CD4-positive, CD25-positive, alpha-beta regulatory T cell (primary cell): ENCODE measurements at regions not wholly inside any gene's neighbourhood (a gene's known extent, or its start where the extent isn't known, plus 50 kb on each side); places are given as distances from the start of the nearest gene placed in this dataset.

Experiments
- ATAC-seq, 2 donors: fragments of 150-1000 bp; cut with Tn5 transposase; one replicate each; pipeline ENCODE4 v1.10.0; 2021; ENCODE audit warnings: low read depth in 2 of 2, moderate number of reproducible peaks in 2 of 2, moderate library complexity in 1 of 2
- DNase-seq, 3 donors: peaks; one replicate each; pipeline versions ENCODE4 v3.0.0 to v3.0.0-alpha.2; 2012 to 2022; ENCODE audit warnings: mixed read lengths in 1 of 3
- H3K27ac ChIP-seq: one replicate; pipeline ENCODE4 v1.7.0; 2013; ENCODE audit warnings: mild to moderate bottlenecking, low read length; ENCODE audit not compliant: insufficient read depth, poor library complexity, severe bottlenecking
- H3K27me3 ChIP-seq: one replicate; pipeline ENCODE4 v1.7.0; 2013; ENCODE audit warnings: low read length; ENCODE audit not compliant: control insufficient read depth, insufficient read depth
- H3K36me3 ChIP-seq: one replicate; pipeline ENCODE4 v1.7.0; 2013; ENCODE audit warnings: mild to moderate bottlenecking, low read length, moderate library complexity; ENCODE audit not compliant: control insufficient read depth, insufficient read depth
- H3K4me1 ChIP-seq: 2 replicates; pipeline ENCODE4 v1.7.0; 2013; ENCODE audit warnings: mild to moderate bottlenecking, low read length; ENCODE audit not compliant: insufficient read depth, control insufficient read depth, poor library complexity, severe bottlenecking
- H3K4me3 ChIP-seq: one replicate; pipeline ENCODE4 v1.7.0; 2013; ENCODE audit warnings: low read depth, mild to moderate bottlenecking, low read length, moderate library complexity
- H3K9me3 ChIP-seq, 2 experiments: 1 replicate in 1 of 2; 2 replicates in 1 of 2; pipeline ENCODE4 v1.7.0; 2013; ENCODE audit warnings: low read length in 2 of 2, mild to moderate bottlenecking in 1 of 2, moderate library complexity in 1 of 2; ENCODE audit not compliant: control insufficient read depth in 2 of 2
- H3K27ac Mint-ChIP-seq, 3 donors: one replicate each; pipeline ENCODE4 v1.8.0; 2020 to 2022; ENCODE audit warnings: mild to moderate bottlenecking in 3 of 3, mixed read lengths in 3 of 3, moderate library complexity in 2 of 3
- H3K27me3 Mint-ChIP-seq: one replicate; pipeline ENCODE4 v1.8.0; 2022; ENCODE audit warnings: mild to moderate bottlenecking, mixed read lengths
- H3K36me3 Mint-ChIP-seq: one replicate; pipeline ENCODE4 v1.8.0; 2020; ENCODE audit warnings: mixed read lengths
- H3K4me1 Mint-ChIP-seq, 4 donors: one replicate each; pipeline ENCODE4 v1.8.0; 2020 to 2022; ENCODE audit warnings: mixed read lengths in 4 of 4, mild to moderate bottlenecking in 1 of 4
- H3K4me3 Mint-ChIP-seq, 4 donors: one replicate each; pipeline ENCODE4 v1.8.0; 2020 to 2022; ENCODE audit warnings: mild to moderate bottlenecking in 4 of 4, mixed read lengths in 4 of 4, moderate library complexity in 3 of 4
- H3K9me3 Mint-ChIP-seq, 7 donors: one replicate each; pipeline ENCODE4 v1.8.0; 2020 to 2022; ENCODE audit warnings: mixed read lengths in 7 of 7, mild to moderate bottlenecking in 3 of 7, moderate library complexity in 2 of 7

GRCh38 chr2:133789743-133790142 lies 221.5 kb upstream of the NCKAP5 start:
- DNase-seq (no peak), ATAC-seq (no peak)
- H3K4me1 ChIP-seq = no peaks in the 10 kb centered on the region
- no peak overlapping the region for H3K4me3 Mint-ChIP-seq
- H3K9me3 ChIP-seq = no peaks in the 10 kb centered on the region
- no peaks in the 10 kb centered on the region for H3K4me1 Mint-ChIP-seq
- H3K27me3 Mint-ChIP-seq = peaks cover 6% of the 10 kb centered on the region
- peaks cover 0 to 17% (median 8%) of the 10 kb centered on the region in 7 donors for H3K9me3 Mint-ChIP-seq
- H3K27ac Mint-ChIP-seq = no peak overlapping the region
- H3K27ac ChIP-seq = no peak overlapping the region
- H3K4me3 ChIP-seq = no peak overlapping the region
- H3K36me3 Mint-ChIP-seq = no peaks in the 10 kb centered on the region
- H3K27me3 ChIP-seq = no peaks in the 10 kb centered on the region
- no peaks in the 10 kb centered on the region for H3K36me3 ChIP-seq

GRCh38 chr2:133790711-133791110 lies 222.4 kb upstream of the NCKAP5 start:
- Histone ChIP-seq H3K9me3 (no peaks in the 10 kb centered on the region), H3K36me3 (no peaks in the 10 kb centered on the region), H3K27ac (no peak overlapping the region), H3K4me3 (no peak overlapping the region), H3K4me1 (no peaks in the 10 kb centered on the region), H3K27me3 (no peaks in the 10 kb centered on the region)
- Mint-ChIP-seq H3K9me3 (peaks cover 0 to 18% (median 7%) of the 10 kb centered on the region in 7 donors), H3K36me3 (no peaks in the 10 kb centered on the region), H3K4me1 (no peaks in the 10 kb centered on the region), H3K27ac (no peak overlapping the region), H3K4me3 (no peak overlapping the region), H3K27me3 (peaks cover 6% of the 10 kb centered on the region)
- DNase-seq = no peak
- ATAC-seq = no peak

GRCh38 chr2:133791191-133791590 lies 222.9 kb upstream of the NCKAP5 start:
- Mint-ChIP-seq H3K4me3 (no peak overlapping the region), H3K4me1 (no peaks in the 10 kb centered on the region), H3K9me3 (peaks cover 0 to 19% (median 7%) of the 10 kb centered on the region in 7 donors), H3K27ac (no peak overlapping the region), H3K36me3 (no peaks in the 10 kb centered on the region), H3K27me3 (peaks cover 6% of the 10 kb centered on the region)
- Histone ChIP-seq H3K27me3 (no peaks in the 10 kb centered on the region), H3K4me3 (no peak overlapping the region), H3K36me3 (no peaks in the 10 kb centered on the region), H3K4me1 (no peaks in the 10 kb centered on the region), H3K27ac (no peak overlapping the region), H3K9me3 (no peaks in the 10 kb centered on the region)
- DNase-seq = no peak
- no peak for ATAC-seq

DNA sequence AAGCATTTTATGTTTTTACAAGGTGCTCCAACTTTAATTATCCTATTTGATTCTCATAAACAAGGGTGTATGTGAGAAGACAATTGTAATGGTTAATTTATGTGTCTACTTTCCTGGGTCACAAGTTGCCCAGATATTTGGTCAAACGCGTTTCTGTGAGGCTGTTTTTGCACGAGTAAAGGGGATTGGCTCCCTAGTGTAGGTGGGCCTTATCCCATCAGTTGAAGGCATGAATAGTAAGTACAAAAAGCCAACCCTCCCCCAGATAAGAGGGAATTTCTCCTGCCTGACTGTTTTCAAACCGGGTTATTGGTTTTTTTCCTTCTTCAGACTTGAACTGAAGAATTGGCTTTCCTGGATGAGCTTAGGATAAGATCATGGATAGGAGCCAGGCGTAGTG lies 224.0 kb upstream of the NCKAP5 start:
- Histone ChIP-seq H3K9me3 (no peaks in the 10 kb centered on the region), H3K27me3 (no peaks in the 10 kb centered on the region), H3K27ac (no peak overlapping the region), H3K36me3 (no peaks in the 10 kb centered on the region), H3K4me3 (no peak overlapping the region), H3K4me1 (no peaks in the 10 kb centered on the region)
- no peak overlapping the region for H3K4me3 Mint-ChIP-seq
- H3K36me3 Mint-ChIP-seq = no peaks in the 10 kb centered on the region
- peaks cover 0 to 26% (median 7%) of the 10 kb centered on the region in 7 donors for H3K9me3 Mint-ChIP-seq
- H3K27me3 Mint-ChIP-seq = peaks cover 6% of the 10 kb centered on the region
- DNase-seq (no peak), ATAC-seq (no peak)
- no peaks in the 10 kb centered on the region for H3K4me1 Mint-ChIP-seq
- H3K27ac Mint-ChIP-seq = no peak overlapping the region

DNA sequence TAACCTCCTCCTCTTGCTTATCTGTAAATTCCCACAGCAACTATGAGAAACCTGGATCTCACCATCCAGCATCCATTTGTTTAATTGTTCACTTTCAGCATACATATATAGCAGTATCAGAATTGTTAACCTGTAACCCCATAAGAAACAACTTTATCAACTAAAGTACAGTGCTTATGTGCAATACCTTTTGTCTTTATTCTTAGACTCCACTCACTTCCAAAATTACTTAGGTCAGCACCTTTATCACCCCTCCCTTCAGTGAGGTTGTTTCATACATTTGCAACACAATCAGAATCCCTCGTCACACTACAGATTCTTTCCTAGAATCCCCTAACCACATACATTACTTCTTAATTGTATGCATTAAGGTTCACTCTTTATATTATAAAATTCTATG lies 225.9 kb upstream of the NCKAP5 start:
- DNase-seq (no peak), ATAC-seq (no peak)
- no peaks in the 10 kb centered on the region for H3K27me3 ChIP-seq
- H3K27ac ChIP-seq = no peak overlapping the region
- H3K4me1 ChIP-seq = no peaks in the 10 kb centered on the region
- no peak overlapping the region for H3K4me3 ChIP-seq
- H3K27me3 Mint-ChIP-seq = peaks cover 5% of the 10 kb centered on the region
- no peaks in the 10 kb centered on the region for H3K36me3 Mint-ChIP-seq
- H3K4me3 Mint-ChIP-seq = no peak overlapping the region
- no peaks in the 10 kb centered on the region for H3K36me3 ChIP-seq
- no peaks in the 10 kb centered on the region for H3K4me1 Mint-ChIP-seq
- H3K9me3 Mint-ChIP-seq = peaks cover 0 to 26% (median 7%) of the 10 kb centered on the region in 7 donors
- H3K9me3 ChIP-seq = no peaks in the 10 kb centered on the region
- no peak overlapping the region for H3K27ac Mint-ChIP-seq

GRCh38 chr2:133801946-133802345 lies 233.7 kb upstream of the NCKAP5 start:
- ATAC-seq = no peak
- H3K36me3 ChIP-seq = no peaks in the 10 kb centered on the region
- H3K4me3 Mint-ChIP-seq = no peak overlapping the region
- no peaks in the 10 kb centered on the region for H3K4me1 Mint-ChIP-seq
- H3K27ac Mint-ChIP-seq = no peak overlapping the region
- no peak overlapping the region for H3K4me3 ChIP-seq
- H3K27ac ChIP-seq = no peak overlapping the region
- H3K9me3 ChIP-seq = no peaks in the 10 kb centered on the region
- H3K9me3 Mint-ChIP-seq = peaks cover 0 to 3% (median 1%) of the 10 kb centered on the region in 7 donors
- H3K27me3 ChIP-seq = no peaks in the 10 kb centered on the region
- H3K4me1 ChIP-seq = no peaks in the 10 kb centered on the region
- no peaks in the 10 kb centered on the region for H3K36me3 Mint-ChIP-seq
- DNase-seq = no peak
- peaks cover 5% of the 10 kb centered on the region for H3K27me3 Mint-ChIP-seq

DNA sequence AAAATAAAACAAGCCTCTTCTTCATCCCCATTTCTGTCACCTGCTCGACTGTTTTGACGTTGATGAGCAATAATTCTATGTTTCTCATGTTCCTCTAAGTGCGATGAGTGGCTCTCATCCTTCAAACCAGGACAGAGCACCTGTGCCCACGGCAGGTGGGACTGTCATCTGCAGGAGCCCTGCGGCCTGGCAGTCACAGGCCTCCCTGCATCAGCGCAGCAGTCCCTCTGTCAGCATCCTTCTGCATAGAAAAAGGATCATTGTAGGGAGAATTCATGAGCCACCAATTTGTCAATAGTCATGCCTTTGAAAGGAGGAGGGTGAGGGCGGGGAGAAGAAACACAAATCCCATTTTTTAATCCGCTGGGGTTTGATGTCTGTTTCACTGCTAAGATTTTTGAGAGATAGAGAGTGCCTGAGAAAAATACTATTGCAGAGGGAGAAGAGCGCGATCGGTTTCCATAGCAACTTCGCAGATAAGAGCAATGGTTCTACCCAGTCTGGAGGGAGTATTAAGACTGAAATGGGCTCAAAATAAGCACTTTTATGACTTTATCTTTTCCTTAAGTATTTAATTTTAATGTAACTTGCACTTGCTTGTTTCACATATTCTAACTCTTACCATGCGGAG lies 234.3 kb upstream of the NCKAP5 start:
- H3K4me3 Mint-ChIP-seq = no peak overlapping the region
- ATAC-seq (no peak), DNase-seq (no peak)
- no peaks in the 10 kb centered on the region for H3K36me3 ChIP-seq
- H3K4me1 ChIP-seq = no peaks in the 10 kb centered on the region
- no peaks in the 10 kb centered on the region for H3K36me3 Mint-ChIP-seq
- H3K4me3 ChIP-seq = no peak overlapping the region
- H3K27me3 Mint-ChIP-seq = peaks cover 5% of the 10 kb centered on the region
- H3K27me3 ChIP-seq = no peaks in the 10 kb centered on the region
- no peak overlapping the region for H3K27ac Mint-ChIP-seq
- H3K4me1 Mint-ChIP-seq = no peaks in the 10 kb centered on the region
- no peak overlapping the region for H3K27ac ChIP-seq
- H3K9me3 Mint-ChIP-seq = peaks cover 0 to 3% (median 1%) of the 10 kb centered on the region in 7 donors
- no peaks in the 10 kb centered on the region for H3K9me3 ChIP-seq

GRCh38 chr2:133806564-133806963 lies 238.3 kb upstream of the NCKAP5 start:
- Histone ChIP-seq H3K4me3 (no peak overlapping the region), H3K27ac (no peak overlapping the region), H3K4me1 (no peaks in the 10 kb centered on the region), H3K27me3 (no peaks in the 10 kb centered on the region), H3K9me3 (no peaks in the 10 kb centered on the region), H3K36me3 (no peaks in the 10 kb centered on the region)
- peaks cover 7% of the 10 kb centered on the region for H3K27me3 Mint-ChIP-seq
- ATAC-seq (no peak), DNase-seq (no peak)
- peaks cover 0 to 19% (median 6%) of the 10 kb centered on the region in 7 donors for H3K9me3 Mint-ChIP-seq
- H3K4me1 Mint-ChIP-seq = no peaks in the 10 kb centered on the region
- peaks cover 4% of the 10 kb centered on the region for H3K36me3 Mint-ChIP-seq
- H3K27ac Mint-ChIP-seq = no peak overlapping the region
- H3K4me3 Mint-ChIP-seq = no peak overlapping the region
